CD14-positive monocyte (primary cell): ENCODE measurements at regions not wholly inside any gene's neighbourhood (a gene's known extent, or its start where the extent isn't known, plus 50 kb on each side); places are given as distances from the start of the nearest gene placed in this dataset.

ENCODE experiments used
- DNase-seq, 3 donors: peaks; one replicate each; pipeline ENCODE4 v3.0.0-alpha.2; 2011 to 2022
- H2AFZ ChIP-seq: 2 replicates; pipeline ENCODE4 v1.6.0; 2012; ENCODE audit warnings: mild to moderate bottlenecking, low read depth, low read length, inconsistent platforms; ENCODE audit not compliant: insufficient read depth, poor library complexity, severe bottlenecking
- H3K27ac ChIP-seq, 2 donors: 1 replicate in 1 of 2; 2 replicates in 1 of 2; pipeline ENCODE4 v1.5.1; 2012 to 2013; ENCODE audit warnings: low read length in 2 of 2, control low read depth in 1 of 2, inconsistent platforms in 1 of 2, low read depth in 1 of 2, mild to moderate bottlenecking in 1 of 2
- H3K27me3 ChIP-seq, 2 donors: one replicate each; pipeline versions ENCODE4 v1.6.0 to v1.6.1; 2011 to 2013; ENCODE audit warnings: low read length in 2 of 2; ENCODE audit not compliant: control insufficient read depth in 2 of 2, insufficient read depth in 2 of 2
- H3K36me3 ChIP-seq, 2 donors: replicated peaks in 1 of 2; 1 replicate in 1 of 2; 2 replicates in 1 of 2; pipeline versions ENCODE4 v1.5.1 to v1.6.1; 2012 to 2013; ENCODE audit warnings: low read length in 2 of 2, control low read depth in 1 of 2, inconsistent platforms in 1 of 2, mild to moderate bottlenecking in 1 of 2; ENCODE audit not compliant: insufficient read depth in 2 of 2, control insufficient read depth in 1 of 2
- H3K4me1 ChIP-seq, 2 donors: 1 replicate in 1 of 2; 2 replicates in 1 of 2; pipeline versions ENCODE4 v1.5.1 to v1.6.1; 2012 to 2013; ENCODE audit warnings: low read length in 2 of 2, control low read depth in 1 of 2, inconsistent platforms in 1 of 2, mild to moderate bottlenecking in 1 of 2, moderate library complexity in 1 of 2; ENCODE audit not compliant: insufficient read depth in 2 of 2, control insufficient read depth in 1 of 2
- H3K4me2 ChIP-seq: replicated peaks from 2 replicates; pipeline ENCODE3; 2012; ENCODE audit warnings: low read length, moderate library complexity, mild to moderate bottlenecking; ENCODE audit not compliant: poor library complexity, severe bottlenecking; ENCODE audit errors: extremely low read depth
- H3K4me3 ChIP-seq, 3 experiments: fragments of 200-600 bp in 1 of 3; sonication (generic) in 1 of 3; replicated peaks in 1 of 3; 1 replicate in 2 of 3; 2 replicates in 1 of 3; pipeline ENCODE4 v1.5.1; 2011 to 2013; ENCODE audit warnings: low read length in 3 of 3, mild to moderate bottlenecking in 3 of 3, control low read depth in 2 of 3, low read depth in 2 of 3, inconsistent platforms in 1 of 3, moderate library complexity in 1 of 3
- H3K79me2 ChIP-seq: 2 replicates; pipeline ENCODE4 v1.6.0; 2012; ENCODE audit warnings: mild to moderate bottlenecking, control low read depth, inconsistent platforms, low read length, moderate library complexity; ENCODE audit not compliant: insufficient read depth
- H3K9ac ChIP-seq: 2 replicates; pipeline ENCODE4 v1.6.0; 2017; ENCODE audit warnings: low read length, mild to moderate bottlenecking; ENCODE audit not compliant: insufficient read depth, poor library complexity, severe bottlenecking
- H3K9me3 ChIP-seq, 2 donors: replicated peaks in 1 of 2; 1 replicate in 1 of 2; 2 replicates in 1 of 2; pipeline versions ENCODE4 v1.5.1 to v1.6.1; 2012 to 2013; ENCODE audit warnings: low read length in 2 of 2, control low read depth in 1 of 2; ENCODE audit not compliant: control insufficient read depth in 1 of 2, insufficient read depth in 1 of 2
- H4K20me1 ChIP-seq: 2 replicates; pipeline ENCODE4 v1.6.0; 2012; ENCODE audit warnings: mild to moderate bottlenecking, low read length, control low read depth, moderate library complexity; ENCODE audit not compliant: insufficient read depth
- H3K27ac Mint-ChIP-seq, 7 donors: one replicate each; pipeline ENCODE4 v1.8.0; 2020; ENCODE audit warnings: mild to moderate bottlenecking in 7 of 7, mixed read lengths in 7 of 7, moderate library complexity in 6 of 7, inconsistent platforms in 2 of 7
- H3K27me3 Mint-ChIP-seq, 3 donors: one replicate each; pipeline ENCODE4 v1.8.0; 2021 to 2022; ENCODE audit warnings: low read depth in 3 of 3, mild to moderate bottlenecking in 3 of 3, mixed read lengths in 3 of 3, moderate library complexity in 3 of 3, inconsistent platforms in 1 of 3
- H3K36me3 Mint-ChIP-seq, 2 donors: one replicate each; pipeline ENCODE4 v1.8.0; 2020; ENCODE audit warnings: mixed read lengths in 2 of 2, inconsistent platforms in 1 of 2, mild to moderate bottlenecking in 1 of 2
- H3K4me1 Mint-ChIP-seq: one replicate; pipeline ENCODE4 v1.8.0; 2020; ENCODE audit warnings: mild to moderate bottlenecking, mixed read lengths
- H3K4me3 Mint-ChIP-seq, 2 donors: one replicate each; pipeline ENCODE4 v1.8.0; 2020; ENCODE audit warnings: mild to moderate bottlenecking in 2 of 2, mixed read lengths in 2 of 2, moderate library complexity in 1 of 2
- H3K9me3 Mint-ChIP-seq, 7 donors: one replicate each; pipeline ENCODE4 v1.8.0; 2020 to 2022; ENCODE audit warnings: mixed read lengths in 7 of 7, mild to moderate bottlenecking in 6 of 7, moderate library complexity in 6 of 7, inconsistent platforms in 2 of 7
- CTCF ChIP-seq: fragments of 200-600 bp; IDR thresholded peaks from one replicate; pipeline ENCODE4 v1.8.0; 2022; ENCODE audit warnings: antibody characterized with exemption, mild to moderate bottlenecking
- WGBS: methylation state at CpG from one replicate; pipeline ENCODE4 v1.1.5; 2013; ENCODE audit warnings: missing lambda C conversion rate; ENCODE audit not compliant: insufficient coverage; 5-methylcytosine and 5-hydroxymethylcytosine counted together
- intact Hi-C, 2 donors: fragments of 100-400 bp; cut with micrococcal nuclease; formaldehyde crosslinking; loops; one replicate each; pipeline versions ENCODE4 v1.15.0 to v1.15.1; 2023

- Histone ChIP-seq H3K27ac (no peak overlapping the region), H3K4me1 (no peaks in the 10 kb centered on the region), H2AFZ (no peak overlapping the region), H3K27me3 (no peaks in the 10 kb centered on the region), H3K4me3 (no peak overlapping the region), H3K79me2 (no peaks in the 10 kb centered on the region), H3K4me2 (no peak overlapping the region), H3K9me3 (no peaks in the 10 kb centered on the region), H3K36me3 (no peaks in the 10 kb centered on the region), H4K20me1 (no peaks in the 10 kb centered on the region), H3K9ac (no peak overlapping the region)
- no peak overlapping the region for H3K4me3 Mint-ChIP-seq
- DNase-seq = no peak
- no peaks in the 10 kb centered on the region for H3K36me3 Mint-ChIP-seq
- intact Hi-C loops = no loop called here
- no peaks in the 10 kb centered on the region for H3K4me1 Mint-ChIP-seq
- H3K27ac Mint-ChIP-seq = no peak overlapping the region
- peaks cover 0 to 2% (median 0%) of the 10 kb centered on the region in 7 donors for H3K9me3 Mint-ChIP-seq
- peaks cover 0 to 2% (median 0%) of the 10 kb centered on the region in 3 donors for H3K27me3 Mint-ChIP-seq
- no peak for TF ChIP-seq CTCF
- WGBS = no CpG with 5 or more reads among the region's 1 CpG
These were observed 568.8 kb upstream of the PCDH15 start for GRCh38 chr10:55369670-55370420.

- H3K36me3 Mint-ChIP-seq = no peaks in the 10 kb centered on the region
- no peak overlapping the region for H2AFZ ChIP-seq
- H3K4me3 ChIP-seq = no peak overlapping the region
- H3K36me3 ChIP-seq = no peaks in the 10 kb centered on the region
- no peak overlapping the region for H3K9ac ChIP-seq
- H3K4me2 ChIP-seq = no peak overlapping the region
- no peak overlapping the region for H3K27ac ChIP-seq
- H3K27me3 ChIP-seq = no peaks in the 10 kb centered on the region
- intact Hi-C loops = no loop called here
- no peaks in the 10 kb centered on the region for H3K4me1 Mint-ChIP-seq
- no peaks in the 10 kb centered on the region for H3K4me1 ChIP-seq
- peaks cover 0 to 2% (median 0%) of the 10 kb centered on the region in 7 donors for H3K9me3 Mint-ChIP-seq
- TF ChIP-seq CTCF = no peak
- peaks cover 0 to 2% (median 0%) of the 10 kb centered on the region in 3 donors for H3K27me3 Mint-ChIP-seq
- no peak for DNase-seq
- H3K27ac Mint-ChIP-seq = no peak overlapping the region
- no peak overlapping the region for H3K4me3 Mint-ChIP-seq
- H4K20me1 ChIP-seq = no peaks in the 10 kb centered on the region
- no CpG with 5 or more reads among the region's 2 CpGs for WGBS
- no peaks in the 10 kb centered on the region for H3K79me2 ChIP-seq
- no peaks in the 10 kb centered on the region for H3K9me3 ChIP-seq
These were observed 567.4 kb upstream of the PCDH15 start for GRCh38 chr10:55368467-55368866.
